Fibroblast of lung (primary cell): ENCODE measurements at regions not wholly inside any gene's neighbourhood (a gene's known extent, or its start where the extent isn't known, plus 50 kb on each side); places are given as distances from the start of the nearest gene placed in this dataset.

ENCODE experiments used
- DNase-seq, 2 donors: peaks; one replicate each; pipeline versions ENCODE4 v3.0.0 to v3.0.0-alpha.2; 2010; ENCODE audit warnings: low read depth in 2 of 2
- H2AFZ ChIP-seq: 2 replicates; pipeline ENCODE4 v1.5.1; 2012; ENCODE audit warnings: low read length, control low read depth, inconsistent platforms
- H3K27ac ChIP-seq: 2 replicates; pipeline ENCODE4 v1.5.1; 2011; ENCODE audit warnings: low read length, control low read depth; ENCODE audit not compliant: insufficient read depth
- H3K27me3 ChIP-seq: 2 replicates; pipeline ENCODE4 v1.5.1; 2011; ENCODE audit warnings: mild to moderate bottlenecking, low read length; ENCODE audit not compliant: control insufficient read depth, insufficient read depth
- H3K36me3 ChIP-seq: 2 replicates; pipeline ENCODE4 v1.5.1; 2011; ENCODE audit warnings: low read length; ENCODE audit not compliant: control insufficient read depth, insufficient read depth
- H3K4me1 ChIP-seq: 2 replicates; pipeline ENCODE4 v1.5.1; 2011; ENCODE audit warnings: low read length; ENCODE audit not compliant: control insufficient read depth, insufficient read depth; ENCODE audit errors: extremely low read depth
- H3K4me2 ChIP-seq: 2 replicates; pipeline ENCODE4 v1.5.1; 2011; ENCODE audit warnings: low read length, control low read depth; ENCODE audit not compliant: insufficient read depth; ENCODE audit errors: extremely low read depth
- H3K4me3 ChIP-seq, 4 experiments: fragments of 200-600 bp in 1 of 4; sonication (generic) in 1 of 4; replicated peaks in 1 of 4; 2 replicates each; pipeline ENCODE4 v1.5.1; 2011 to 2016; ENCODE audit warnings: low read length in 4 of 4, low read depth in 3 of 4, mild to moderate bottlenecking in 3 of 4, control low read depth in 2 of 4, inconsistent platforms in 1 of 4, mixed read lengths in 1 of 4; ENCODE audit not compliant: insufficient read depth in 1 of 4; ENCODE audit errors: control extremely low read depth in 1 of 4
- H3K79me2 ChIP-seq: 2 replicates; pipeline ENCODE4 v1.5.1; 2012; ENCODE audit warnings: mild to moderate bottlenecking, low read length, inconsistent platforms; ENCODE audit not compliant: control insufficient read depth, insufficient read depth
- H3K9ac ChIP-seq: 2 replicates; pipeline ENCODE4 v1.5.1; 2011; ENCODE audit warnings: mild to moderate bottlenecking, low read length, control low read depth; ENCODE audit not compliant: insufficient read depth
- H3K9me3 ChIP-seq: 2 replicates; pipeline ENCODE4 v1.5.1; 2012; ENCODE audit warnings: low read depth, low read length; ENCODE audit not compliant: control insufficient read depth, insufficient read depth
- H4K20me1 ChIP-seq: 2 replicates; pipeline ENCODE4 v1.5.1; 2011; ENCODE audit warnings: low read length; ENCODE audit not compliant: control insufficient read depth, insufficient read depth; ENCODE audit errors: extremely low read depth
- EZH2 ChIP-seq: IDR thresholded peaks from 2 replicates; pipeline ENCODE4 v1.5.1; 2012; ENCODE audit warnings: low read length, control low read depth, mild to moderate bottlenecking; ENCODE audit errors: missing control alignments
- TF ChIP-seq, protein P1 (sequence below), 2 donors: IDR thresholded peaks in 1 of 2; conservative IDR thresholded peaks in 1 of 2; 1 replicate in 1 of 2; 2 replicates in 1 of 2; pipeline ENCODE4 v1.5.1; 2011 to 2012; ENCODE audit warnings: low read length in 2 of 2, control low read depth in 1 of 2, inconsistent platforms in 1 of 2, low read depth in 1 of 2, mild to moderate bottlenecking in 1 of 2

GRCh38 chr18:40094441-40094840 lies 1860.6 kb upstream of the PIK3C3 start:
- no peak overlapping the region for H3K4me3 ChIP-seq
- no peaks in the 10 kb centered on the region for H3K79me2 ChIP-seq
- no peaks in the 10 kb centered on the region for H4K20me1 ChIP-seq
- no peak for TF ChIP-seq EZH2
- TF ChIP-seq, protein P1, sequence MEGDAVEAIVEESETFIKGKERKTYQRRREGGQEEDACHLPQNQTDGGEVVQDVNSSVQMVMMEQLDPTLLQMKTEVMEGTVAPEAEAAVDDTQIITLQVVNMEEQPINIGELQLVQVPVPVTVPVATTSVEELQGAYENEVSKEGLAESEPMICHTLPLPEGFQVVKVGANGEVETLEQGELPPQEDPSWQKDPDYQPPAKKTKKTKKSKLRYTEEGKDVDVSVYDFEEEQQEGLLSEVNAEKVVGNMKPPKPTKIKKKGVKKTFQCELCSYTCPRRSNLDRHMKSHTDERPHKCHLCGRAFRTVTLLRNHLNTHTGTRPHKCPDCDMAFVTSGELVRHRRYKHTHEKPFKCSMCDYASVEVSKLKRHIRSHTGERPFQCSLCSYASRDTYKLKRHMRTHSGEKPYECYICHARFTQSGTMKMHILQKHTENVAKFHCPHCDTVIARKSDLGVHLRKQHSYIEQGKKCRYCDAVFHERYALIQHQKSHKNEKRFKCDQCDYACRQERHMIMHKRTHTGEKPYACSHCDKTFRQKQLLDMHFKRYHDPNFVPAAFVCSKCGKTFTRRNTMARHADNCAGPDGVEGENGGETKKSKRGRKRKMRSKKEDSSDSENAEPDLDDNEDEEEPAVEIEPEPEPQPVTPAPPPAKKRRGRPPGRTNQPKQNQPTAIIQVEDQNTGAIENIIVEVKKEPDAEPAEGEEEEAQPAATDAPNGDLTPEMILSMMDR (conservative IDR thresholded peaks at IDR 0.05 in 1 of 2, IDR thresholded peaks at IDR 0.05 in 1 of 2; ENCODE audit: low read depth in 1 of 2, low read length in 2 of 2) = no peak
- no peaks in the 10 kb centered on the region for H3K4me1 ChIP-seq
- no peak overlapping the region for H3K27ac ChIP-seq
- H2AFZ ChIP-seq = no peak overlapping the region
- H3K9me3 ChIP-seq = no peaks in the 10 kb centered on the region
- H3K4me2 ChIP-seq = no peak overlapping the region
- no peaks in the 10 kb centered on the region for H3K36me3 ChIP-seq
- no peak overlapping the region for H3K9ac ChIP-seq
- H3K27me3 ChIP-seq = no peaks in the 10 kb centered on the region
- peak in 1 of 2 donors; percentile 48 for DNase-seq

GRCh38 chr18:40088130-40088529 lies 1866.9 kb upstream of the PIK3C3 start:
- no peaks in the 10 kb centered on the region for H3K9me3 ChIP-seq
- peak overlapping the region in 2 of 4 experiments; percentile 41 to 58 for H3K4me3 ChIP-seq

GRCh38 chr18:40079786-40080185 lies 1875.2 kb upstream of the PIK3C3 start:
- no peak for TF ChIP-seq EZH2
- TF ChIP-seq, protein P1 (conservative IDR thresholded peaks at IDR 0.05 in 1 of 2, IDR thresholded peaks at IDR 0.05 in 1 of 2; ENCODE audit: low read depth in 1 of 2, low read length in 2 of 2) = no peak
- Histone ChIP-seq H3K4me3 (no peak overlapping the region), H3K36me3 (no peaks in the 10 kb centered on the region), H3K79me2 (no peaks in the 10 kb centered on the region), H3K4me1 (no peaks in the 10 kb centered on the region), H3K27ac (no peak overlapping the region), H3K4me2 (no peak overlapping the region), H3K27me3 (no peaks in the 10 kb centered on the region), H2AFZ (no peak overlapping the region), H3K9me3 (no peaks in the 10 kb centered on the region), H3K9ac (no peak overlapping the region), H4K20me1 (no peaks in the 10 kb centered on the region)
- no peak for DNase-seq

More at GRCh38 chr18:40088130-40088529, 1866.9 kb upstream of the PIK3C3 start:
- no peak overlapping the region for H2AFZ ChIP-seq
- H3K36me3 ChIP-seq = no peaks in the 10 kb centered on the region
- no peak overlapping the region for H3K4me2 ChIP-seq
- H3K79me2 ChIP-seq = no peaks in the 10 kb centered on the region
- no peaks in the 10 kb centered on the region for H3K4me1 ChIP-seq
- TF ChIP-seq, protein P1 (conservative IDR thresholded peaks at IDR 0.05 in 1 of 2, IDR thresholded peaks at IDR 0.05 in 1 of 2; ENCODE audit: low read depth in 1 of 2, low read length in 2 of 2) = no peak
- TF ChIP-seq EZH2 = no peak
- no peak overlapping the region for H3K9ac ChIP-seq
- H3K27ac ChIP-seq = no peak overlapping the region
- DNase-seq = peak in 1 of 2 donors; percentile 22
- no peaks in the 10 kb centered on the region for H3K27me3 ChIP-seq
- H4K20me1 ChIP-seq = no peaks in the 10 kb centered on the region
